ENCODE measurements at regions not wholly inside any gene's neighbourhood (a gene's known extent, or its start where the extent isn't known, plus 50 kb on each side); places are given as distances from the start of the nearest gene placed in this dataset.

- H3K36me3 ChIP-seq (ENCODE audit: low read depth, missing control alignments) = no peaks in the 10 kb centered on the region
- peaks cover 23% of the 10 kb centered on the region for H3K4me1 ChIP-seq
- peak overlapping the region; percentile 60 to 65 for H3K27ac ChIP-seq
- TF ChIP-seq POLR2A (IDR thresholded peaks at IDR 0.05) (no peak), CTCF (IDR thresholded peaks at IDR 0.05) (no peak)
- WGBS, 2 donors = 52 to 59% methylated on average over 12 of the region's 12 CpGs
- DNase-seq = no peak
- H3K9me3 ChIP-seq = no peaks in the 10 kb centered on the region
- no peak overlapping the region for H3K4me3 ChIP-seq
- no peaks in the 10 kb centered on the region for H3K27me3 ChIP-seq
- intact Hi-C loops (cut with DNase I; ENCODE audit: low total_unique reads) = no loop called here
These were observed 434.1 kb upstream of the HS6ST1 start for GRCh38 chr2:128752691-128753263.

GRCh38 chr2:128753321-128753720, 434.7 kb upstream of the HS6ST1 start:
- Histone ChIP-seq H3K4me1 (peaks cover 23% of the 10 kb centered on the region), H3K9me3 (no peaks in the 10 kb centered on the region), H3K27me3 (no peaks in the 10 kb centered on the region), H3K27ac (peak overlapping the region; percentile 60 to 65), H3K4me3 (no peak overlapping the region), H3K36me3 (ENCODE audit: low read depth, missing control alignments) (no peaks in the 10 kb centered on the region)
- TF ChIP-seq CTCF (IDR thresholded peaks at IDR 0.05) (no peak), POLR2A (IDR thresholded peaks at IDR 0.05) (no peak)
- no peak for DNase-seq
- 47 to 52% methylated on average over 7 of the region's 7 CpGs for whole genome bisulfite sequencing, 2 donors
- intact Hi-C loops (cut with DNase I; ENCODE audit: low total_unique reads) = no loop called here

- Histone ChIP-seq H3K27me3 (no peaks in the 10 kb centered on the region), H3K36me3 (ENCODE audit: low read depth, missing control alignments) (no peaks in the 10 kb centered on the region), H3K4me1 (peaks cover 23% of the 10 kb centered on the region), H3K4me3 (no peak overlapping the region), H3K27ac (peak overlapping the region in 1 of 2 donors; percentile 60), H3K9me3 (no peaks in the 10 kb centered on the region)
- TF ChIP-seq CTCF (IDR thresholded peaks at IDR 0.05) = no peak
- TF ChIP-seq POLR2A (IDR thresholded peaks at IDR 0.05) = no peak
- 26 to 46% methylated on average over 6 of the region's 6 CpGs for WGBS, 2 donors
- intact Hi-C loops (cut with DNase I; ENCODE audit: low total_unique reads) = no loop called here
- DNase-seq = no peak
These were observed 435.1 kb upstream of the HS6ST1 start for GRCh38 chr2:128753800-128754199.

- peaks cover 23% of the 10 kb centered on the region for H3K4me1 ChIP-seq
- no peaks in the 10 kb centered on the region for H3K9me3 ChIP-seq
- peak; percentile 58 for DNase-seq
- intact Hi-C loops (cut with DNase I; ENCODE audit: low total_unique reads) = no loop called here
- 37 to 57% methylated on average over 6 of the region's 6 CpGs for WGBS, 2 donors
- H3K36me3 ChIP-seq (ENCODE audit: low read depth, missing control alignments) = no peaks in the 10 kb centered on the region
- no peaks in the 10 kb centered on the region for H3K27me3 ChIP-seq
- no peak overlapping the region for H3K4me3 ChIP-seq
- no peak overlapping the region for H3K27ac ChIP-seq
- TF ChIP-seq POLR2A (IDR thresholded peaks at IDR 0.05) = no peak
- no peak for TF ChIP-seq CTCF (IDR thresholded peaks at IDR 0.05)
These were observed 435.6 kb upstream of the HS6ST1 start for GRCh38 chr2:128754246-128754724.

Data from testis (tissue), 2 donors.